IPS-18a (cell line): ENCODE measurements at regions not wholly inside any gene's neighbourhood (a gene's known extent, or its start where the extent isn't known, plus 50 kb on each side); places are given as distances from the start of the nearest gene placed in this dataset.

Source experiments
- H3K27ac ChIP-seq: one replicate; pipeline ENCODE4 v1.5.1; 2013; ENCODE audit warnings: low read length
- H3K27me3 ChIP-seq: one replicate; pipeline ENCODE4 v1.6.1; 2013; ENCODE audit warnings: mild to moderate bottlenecking, low read length; ENCODE audit not compliant: control insufficient read depth, insufficient read depth
- H3K36me3 ChIP-seq: one replicate; pipeline ENCODE4 v1.6.1; 2013; ENCODE audit warnings: low read depth, low read length; ENCODE audit not compliant: control insufficient read depth
- H3K4me1 ChIP-seq: one replicate; pipeline ENCODE4 v1.6.1; 2013; ENCODE audit warnings: low read depth, low read length; ENCODE audit not compliant: control insufficient read depth
- H3K4me3 ChIP-seq: one replicate; pipeline ENCODE4 v1.5.1; 2013; ENCODE audit warnings: low read length
- H3K9ac ChIP-seq: one replicate; pipeline ENCODE4 v1.6.1; 2013; ENCODE audit warnings: mild to moderate bottlenecking, low read length, moderate library complexity
- H3K9me3 ChIP-seq: one replicate; pipeline ENCODE4 v1.6.1; 2013; ENCODE audit warnings: low read depth, low read length; ENCODE audit not compliant: control insufficient read depth

DNA sequence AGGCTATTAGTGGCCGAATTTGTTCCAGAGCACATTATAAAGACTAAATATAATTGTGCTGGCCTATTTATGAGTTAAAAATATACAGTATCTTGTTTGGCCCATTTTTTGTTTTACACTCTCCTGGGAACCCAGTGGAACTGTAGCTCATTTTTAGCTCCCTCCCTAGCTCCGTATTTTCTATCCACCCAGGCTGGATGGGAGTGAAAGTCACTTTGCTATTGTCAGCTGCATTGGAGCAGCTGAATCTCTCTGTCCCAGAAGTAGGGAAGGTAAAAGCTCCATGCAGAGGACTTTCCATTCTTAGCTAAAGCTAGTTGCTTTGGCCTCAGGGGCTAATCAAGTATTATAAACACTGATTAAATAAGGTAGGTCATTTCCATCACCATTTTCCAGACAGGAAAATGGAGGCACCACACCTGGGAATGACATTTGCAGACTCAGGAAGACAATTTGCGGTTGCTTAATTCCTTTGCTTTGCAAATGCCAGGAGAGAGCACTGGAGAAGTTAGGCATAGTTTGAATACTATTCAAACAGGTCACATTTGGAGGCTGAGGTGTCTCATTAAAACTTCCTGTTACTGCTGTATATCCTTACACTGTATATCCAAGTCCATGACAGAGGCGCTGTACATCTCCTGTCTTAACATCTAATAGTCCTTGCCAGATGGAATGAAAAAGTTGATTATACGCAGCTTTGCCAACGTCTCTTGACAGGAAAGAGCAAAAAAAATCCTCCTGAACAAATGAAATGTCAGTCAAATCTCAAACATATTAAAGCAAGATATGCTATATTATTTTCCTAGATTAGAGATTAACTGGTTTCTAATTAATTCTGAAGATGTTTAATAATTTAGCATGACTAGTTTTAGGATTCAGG is 338.1 kb upstream of the KIRREL3 start:
- H3K27ac ChIP-seq, result no peak overlapping the region
- H3K9me3 ChIP-seq, result no peaks in the 10 kb centered on the region
- H3K4me1 ChIP-seq, result peaks cover 11% of the 10 kb centered on the region
- H3K27me3 ChIP-seq, result no peaks in the 10 kb centered on the region
- peak overlapping the region; percentile 35 for H3K4me3 ChIP-seq
- H3K36me3 ChIP-seq, result no peaks in the 10 kb centered on the region
- H3K9ac ChIP-seq, result no peak overlapping the region

DNA sequence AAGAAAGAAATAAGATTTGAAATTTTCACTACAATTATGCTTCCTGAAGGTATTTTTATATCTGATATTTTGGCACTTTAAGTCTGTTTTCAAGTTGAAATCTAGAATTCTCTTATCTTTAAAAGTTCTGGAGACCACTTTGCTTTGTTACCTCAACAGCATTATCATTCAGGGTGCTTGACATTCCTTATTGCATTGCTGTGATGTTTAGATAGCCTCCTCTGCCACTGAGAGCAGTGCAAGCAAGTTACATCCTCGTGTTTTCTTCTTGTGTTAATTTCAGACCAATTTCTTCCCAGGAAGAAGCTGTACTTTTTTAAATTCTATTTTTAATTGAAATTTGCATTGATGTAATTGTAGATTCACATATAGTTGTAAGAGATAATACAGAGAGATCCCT is 333.9 kb upstream of the KIRREL3 start:
- Histone ChIP-seq H3K36me3 (no peaks in the 10 kb centered on the region), H3K27me3 (no peaks in the 10 kb centered on the region), H3K27ac (no peak overlapping the region), H3K9me3 (peaks cover 3% of the 10 kb centered on the region), H3K4me3 (no peak overlapping the region), H3K4me1 (peaks cover 11% of the 10 kb centered on the region), H3K9ac (no peak overlapping the region)

DNA sequence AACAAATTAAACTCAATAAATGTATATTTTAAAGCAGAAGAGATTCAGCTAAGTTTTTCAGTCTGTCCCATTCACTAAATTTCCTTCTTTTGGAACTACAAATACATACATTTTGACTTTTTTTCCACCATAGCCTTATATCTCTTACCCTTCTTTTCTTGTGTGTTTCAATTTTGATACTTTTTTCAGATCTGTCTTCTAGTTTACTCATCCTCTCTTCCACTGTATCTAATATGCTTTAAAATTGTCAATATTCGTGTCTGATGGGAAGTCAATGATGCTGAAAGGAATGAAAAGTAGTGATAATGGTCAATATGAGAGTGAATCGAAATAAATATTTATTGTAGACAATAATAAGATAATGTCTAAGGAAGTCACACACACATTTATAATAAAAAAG is 332.3 kb upstream of the KIRREL3 start:
- Histone ChIP-seq H3K36me3 (no peaks in the 10 kb centered on the region), H3K27me3 (no peaks in the 10 kb centered on the region), H3K4me1 (no peaks in the 10 kb centered on the region), H3K27ac (no peak overlapping the region), H3K4me3 (no peak overlapping the region), H3K9me3 (peaks cover 3% of the 10 kb centered on the region), H3K9ac (no peak overlapping the region)

DNA sequence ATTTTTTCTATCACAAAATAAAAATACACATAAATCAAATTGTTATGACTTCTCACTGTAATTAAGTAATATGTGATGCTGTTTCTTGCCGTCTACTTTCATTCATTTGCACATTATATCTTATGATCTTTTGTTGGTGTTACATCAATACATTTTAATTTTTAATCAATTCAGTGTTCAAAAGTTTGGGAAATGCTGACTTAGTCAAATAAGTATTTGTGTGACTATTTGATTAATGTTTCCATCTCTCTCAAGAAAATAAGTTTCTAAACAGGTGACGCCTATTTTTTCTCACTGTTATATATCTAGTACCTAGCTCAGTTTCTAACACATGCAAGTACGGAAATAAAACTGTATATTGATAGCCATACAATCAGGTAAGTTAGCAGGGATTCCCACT is 329.5 kb upstream of the KIRREL3 start:
- no peak overlapping the region for H3K27ac ChIP-seq
- H3K4me1 ChIP-seq, result no peaks in the 10 kb centered on the region
- H3K36me3 ChIP-seq, result no peaks in the 10 kb centered on the region
- H3K9ac ChIP-seq, result no peak overlapping the region
- H3K27me3 ChIP-seq, result no peaks in the 10 kb centered on the region
- H3K4me3 ChIP-seq, result no peak overlapping the region
- H3K9me3 ChIP-seq, result peaks cover 3% of the 10 kb centered on the region

DNA sequence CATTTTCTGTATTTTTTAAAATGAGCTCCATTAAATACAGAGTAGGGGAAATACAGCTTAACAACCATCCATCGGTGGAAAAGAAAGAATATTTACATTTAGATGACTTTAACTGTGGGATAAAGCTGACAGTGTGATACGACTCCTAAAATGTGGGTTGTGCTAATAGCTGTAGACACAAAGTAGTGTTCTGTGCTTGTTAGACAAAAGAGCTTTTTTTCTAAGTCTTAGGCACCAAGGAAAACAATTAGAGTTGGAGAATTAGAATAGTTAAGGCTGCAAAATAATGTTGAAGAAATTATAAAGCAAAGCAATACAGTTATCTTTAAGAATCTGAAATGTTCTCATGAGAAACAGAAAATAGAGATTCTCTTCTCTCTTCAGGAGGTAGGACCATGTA is 307.7 kb upstream of the KIRREL3 start:
- Histone ChIP-seq H3K27me3 (no peaks in the 10 kb centered on the region), H3K4me1 (no peaks in the 10 kb centered on the region), H3K4me3 (no peak overlapping the region), H3K9me3 (no peaks in the 10 kb centered on the region), H3K9ac (no peak overlapping the region), H3K27ac (no peak overlapping the region), H3K36me3 (no peaks in the 10 kb centered on the region)

DNA sequence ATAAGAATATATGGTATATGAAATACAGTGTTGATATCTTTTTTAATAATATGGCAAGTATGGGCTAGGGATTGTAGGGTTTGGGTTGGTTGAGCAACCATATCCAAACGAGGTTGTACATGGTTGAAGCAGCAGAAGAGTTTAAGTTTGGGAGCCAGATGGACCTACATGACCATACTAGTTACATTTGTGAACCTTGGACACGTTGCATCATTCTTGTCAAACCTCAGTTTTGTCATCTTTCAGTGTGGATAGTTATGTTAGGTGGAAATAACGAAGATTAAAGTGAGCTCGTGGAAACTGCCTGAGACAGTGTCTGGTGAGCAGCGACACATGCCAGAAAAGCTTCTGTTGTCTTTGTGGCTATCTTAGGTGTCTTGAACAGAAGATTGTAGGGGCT is 307.1 kb upstream of the KIRREL3 start:
- Histone ChIP-seq H3K27me3 (no peaks in the 10 kb centered on the region), H3K9me3 (no peaks in the 10 kb centered on the region), H3K4me1 (no peaks in the 10 kb centered on the region), H3K36me3 (no peaks in the 10 kb centered on the region), H3K27ac (no peak overlapping the region), H3K4me3 (no peak overlapping the region), H3K9ac (no peak overlapping the region)

DNA sequence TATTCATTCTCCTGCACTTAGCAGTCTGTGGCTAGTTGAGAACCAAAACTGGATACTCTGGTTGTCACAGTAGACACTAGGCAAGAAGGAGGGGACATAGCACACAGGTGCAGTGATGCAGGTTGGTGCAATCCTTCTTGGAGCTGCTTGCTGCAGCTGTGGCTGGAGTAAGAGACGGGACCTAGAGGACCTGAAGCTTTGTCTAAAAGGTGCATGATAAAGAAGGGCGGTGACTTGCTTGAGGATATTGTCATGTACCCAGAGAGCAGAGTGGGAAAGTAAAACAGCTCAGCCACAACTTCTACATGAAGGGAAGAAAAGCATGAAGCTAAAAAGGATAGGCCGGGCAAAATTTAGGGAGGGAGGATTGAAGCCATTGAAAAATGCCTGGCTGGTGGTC is 304.1 kb upstream of the KIRREL3 start:
- Histone ChIP-seq H3K27ac (no peak overlapping the region), H3K4me1 (no peaks in the 10 kb centered on the region), H3K9ac (no peak overlapping the region), H3K27me3 (no peaks in the 10 kb centered on the region), H3K4me3 (no peak overlapping the region), H3K36me3 (no peaks in the 10 kb centered on the region), H3K9me3 (no peaks in the 10 kb centered on the region)

DNA sequence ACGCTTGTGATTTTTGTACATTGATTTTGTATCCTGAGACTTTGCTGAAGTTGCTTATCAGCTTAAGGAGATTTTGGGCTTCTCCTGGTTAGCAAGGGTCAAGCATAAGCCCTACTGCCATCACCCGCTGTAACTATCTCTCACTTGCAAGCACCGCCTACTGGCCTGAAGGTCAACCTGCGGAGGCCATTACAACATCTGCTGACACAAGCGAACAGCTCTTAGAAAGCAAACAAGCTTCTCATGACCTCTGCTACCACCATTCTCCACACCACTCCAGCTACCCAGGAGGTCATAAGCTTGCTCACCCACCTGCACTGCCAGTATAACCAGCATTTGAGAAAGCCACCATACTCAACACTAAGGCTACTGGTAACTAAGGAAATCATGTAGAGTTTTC is 288.4 kb upstream of the KIRREL3 start:
- H3K4me1 ChIP-seq, result peaks cover 4% of the 10 kb centered on the region
- no peaks in the 10 kb centered on the region for H3K9me3 ChIP-seq
- no peak overlapping the region for H3K27ac ChIP-seq
- no peak overlapping the region for H3K9ac ChIP-seq
- no peaks in the 10 kb centered on the region for H3K27me3 ChIP-seq
- H3K4me3 ChIP-seq, result no peak overlapping the region
- H3K36me3 ChIP-seq, result no peaks in the 10 kb centered on the region

DNA sequence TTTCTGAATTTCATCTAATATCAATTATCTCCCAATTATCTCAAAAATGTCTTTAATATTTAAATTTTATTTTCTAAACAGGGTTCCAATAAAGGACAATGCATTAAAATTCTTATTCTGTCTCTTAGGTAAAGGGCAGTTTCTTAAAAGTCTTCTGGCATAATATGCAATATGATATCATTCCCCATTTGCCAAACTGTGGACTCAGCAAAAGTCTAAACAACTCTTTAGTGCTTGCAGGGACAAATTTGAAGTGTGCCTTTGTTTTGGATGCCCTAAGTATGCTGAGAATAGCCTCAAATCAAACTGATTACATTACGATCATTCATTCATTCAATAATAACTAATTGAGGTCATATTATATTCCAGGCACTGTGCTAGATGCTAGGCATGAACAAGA is 281.0 kb upstream of the KIRREL3 start:
- no peaks in the 10 kb centered on the region for H3K27me3 ChIP-seq

DNA sequence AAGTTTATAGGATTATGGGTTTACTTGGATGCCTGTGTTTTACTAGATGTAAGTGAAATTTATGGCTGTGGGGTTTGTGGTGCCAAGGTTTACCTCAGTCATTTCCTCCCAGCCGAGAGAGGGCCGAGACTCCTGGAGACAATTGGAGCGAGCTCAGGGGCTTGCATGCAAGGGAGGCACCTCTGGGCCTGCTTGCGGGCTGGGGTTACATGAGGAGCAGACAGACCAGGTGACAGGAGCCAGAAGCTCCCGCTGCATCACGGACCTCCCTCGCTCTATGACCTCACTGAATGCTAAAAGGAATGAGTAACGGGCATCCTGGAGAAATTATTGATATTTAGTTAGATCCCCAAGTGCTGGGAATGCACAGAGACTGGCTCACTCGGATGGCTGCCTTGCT is 275.2 kb upstream of the KIRREL3 start:
- H3K27me3 ChIP-seq, result no peaks in the 10 kb centered on the region
- no peak overlapping the region for H3K27ac ChIP-seq
- no peaks in the 10 kb centered on the region for H3K9me3 ChIP-seq

More for the DNA sequence above, 281.0 kb upstream of the KIRREL3 start:
- Histone ChIP-seq H3K27ac (no peak overlapping the region), H3K4me1 (no peaks in the 10 kb centered on the region), H3K9me3 (no peaks in the 10 kb centered on the region), H3K4me3 (no peak overlapping the region), H3K9ac (no peak overlapping the region), H3K36me3 (no peaks in the 10 kb centered on the region)

DNA sequence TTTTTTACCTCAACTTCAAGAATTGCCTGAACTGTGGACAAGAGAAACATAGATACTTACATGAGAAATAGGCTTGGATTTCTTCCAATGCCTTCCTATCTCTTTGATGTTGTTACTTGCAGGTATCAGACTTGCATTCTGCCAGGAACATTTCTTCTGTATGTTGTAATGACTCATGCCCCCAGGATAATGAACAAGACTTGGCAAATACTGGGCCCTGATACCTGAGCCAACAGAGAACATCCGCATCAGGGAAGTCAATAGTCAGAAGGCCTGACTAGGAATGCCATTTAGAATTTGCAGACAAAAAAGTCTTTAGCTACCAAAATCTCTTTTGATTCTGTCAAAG is 273.7 kb upstream of the KIRREL3 start:
- Histone ChIP-seq H3K9me3 (no peaks in the 10 kb centered on the region), H3K27ac (no peak overlapping the region), H3K9ac (no peak overlapping the region), H3K27me3 (no peaks in the 10 kb centered on the region), H3K36me3 (no peaks in the 10 kb centered on the region), H3K4me1 (no peaks in the 10 kb centered on the region), H3K4me3 (no peak overlapping the region)

More for the DNA sequence above, 275.2 kb upstream of the KIRREL3 start:
- no peaks in the 10 kb centered on the region for H3K4me1 ChIP-seq
- no peak overlapping the region for H3K9ac ChIP-seq
- H3K36me3 ChIP-seq, result no peaks in the 10 kb centered on the region
- H3K4me3 ChIP-seq, result no peak overlapping the region

DNA sequence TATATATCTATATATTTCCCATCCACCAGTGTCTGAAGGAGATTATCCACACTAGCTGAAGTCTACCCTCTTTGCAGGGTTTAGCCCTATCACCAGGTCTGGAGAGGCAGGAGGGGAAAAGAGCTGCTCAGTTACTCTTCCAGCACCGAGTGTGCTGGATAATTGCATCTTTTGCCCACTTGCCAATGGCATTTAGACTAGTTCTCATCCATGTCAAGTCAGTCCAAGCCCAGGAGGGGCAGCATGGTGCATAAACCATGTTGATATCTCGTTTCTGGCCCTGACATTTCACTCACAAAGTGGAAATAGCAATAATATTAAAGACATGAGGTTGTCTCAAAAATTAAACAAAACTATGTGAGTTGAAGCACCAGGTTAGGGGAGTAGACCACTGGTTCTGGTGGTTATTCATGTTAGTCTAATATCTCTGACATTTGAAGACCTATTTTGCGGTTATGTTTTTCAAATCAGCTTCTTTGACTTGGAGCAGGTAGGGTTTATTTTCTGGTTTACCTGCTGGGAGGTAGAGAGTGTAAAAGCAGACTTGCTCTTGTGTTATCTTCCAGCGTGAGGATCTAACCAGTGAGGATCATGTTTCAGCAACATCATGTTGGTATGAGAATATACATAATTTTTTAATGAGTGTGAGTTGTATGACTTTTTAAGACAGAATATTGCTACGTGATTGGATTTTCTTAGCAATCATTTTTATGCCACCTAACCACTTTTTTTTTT is 273.2 kb upstream of the KIRREL3 start:
- Histone ChIP-seq H3K36me3 (no peaks in the 10 kb centered on the region), H3K9ac (no peak overlapping the region), H3K27ac (no peak overlapping the region), H3K4me1 (no peaks in the 10 kb centered on the region), H3K27me3 (no peaks in the 10 kb centered on the region), H3K9me3 (no peaks in the 10 kb centered on the region), H3K4me3 (no peak overlapping the region)
